Activated T-cell treated with anti-CD3 and anti-CD28 coated beads, Interleukin-2, amount 50 U/mL, for 72 hours (primary cell): ENCODE measurements at regions not wholly inside any gene's neighbourhood (a gene's known extent, or its start where the extent isn't known, plus 50 kb on each side); places are given as distances from the start of the nearest gene placed in this dataset.

Source experiments
- ATAC-seq, 2 donors: fragments of 150-1000 bp; cut with Tn5 transposase; replicated peaks in 1 of 2; 2 replicates each; pipeline ENCODE4 v1.10.0; 2021; ENCODE audit warnings: moderate library complexity in 2 of 2, mild to moderate bottlenecking in 1 of 2
- DNase-seq, 2 donors: peaks; one replicate each; pipeline ENCODE4 v3.0.0; 2021 to 2022; ENCODE audit warnings: mixed read lengths in 1 of 2
- H3K27ac Mint-ChIP-seq: one replicate; pipeline ENCODE4 v1.8.0; 2022; ENCODE audit warnings: mild to moderate bottlenecking, moderate library complexity, mixed read lengths
- H3K27me3 Mint-ChIP-seq: one replicate; pipeline ENCODE4 v1.8.0; 2022; ENCODE audit warnings: low read depth, mixed read lengths
- H3K36me3 Mint-ChIP-seq, 2 donors: one replicate each; pipeline ENCODE4 v1.8.0; 2022; ENCODE audit warnings: mixed read lengths in 2 of 2, mild to moderate bottlenecking in 1 of 2; ENCODE audit not compliant: insufficient read depth in 2 of 2
- H3K4me1 Mint-ChIP-seq: one replicate; pipeline ENCODE4 v1.8.0; 2022; ENCODE audit warnings: low read depth, mixed read lengths
- H3K4me3 Mint-ChIP-seq, 2 donors: one replicate each; pipeline ENCODE4 v1.8.0; 2022; ENCODE audit warnings: mild to moderate bottlenecking in 2 of 2, mixed read lengths in 2 of 2, moderate library complexity in 2 of 2
- H3K9me3 Mint-ChIP-seq, 2 donors: one replicate each; pipeline ENCODE4 v1.8.0; 2022; ENCODE audit warnings: mixed read lengths in 2 of 2

DNA sequence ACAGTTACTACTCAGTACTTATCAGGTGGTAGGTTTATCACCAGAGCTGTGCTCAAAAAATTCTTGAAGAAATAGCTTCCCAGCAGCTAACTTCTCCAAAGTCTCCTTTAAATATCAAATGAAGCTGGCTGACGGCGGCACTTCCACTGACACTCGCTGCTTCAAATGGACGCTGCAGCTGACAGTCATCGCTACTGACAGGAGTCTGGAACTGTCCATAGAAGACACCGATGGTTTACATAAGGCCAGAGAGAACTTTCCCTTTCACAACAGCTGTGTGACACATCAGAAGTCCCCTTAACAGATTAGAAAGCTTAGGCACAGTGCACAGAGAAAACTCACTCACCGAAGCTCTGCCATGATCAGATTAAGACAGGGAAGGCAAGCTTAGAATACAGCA is 270.2 kb downstream of the SHOX2 start:
- H3K4me1 Mint-ChIP-seq, result no peaks in the 10 kb centered on the region
- H3K27ac Mint-ChIP-seq, result no peak overlapping the region

DNA sequence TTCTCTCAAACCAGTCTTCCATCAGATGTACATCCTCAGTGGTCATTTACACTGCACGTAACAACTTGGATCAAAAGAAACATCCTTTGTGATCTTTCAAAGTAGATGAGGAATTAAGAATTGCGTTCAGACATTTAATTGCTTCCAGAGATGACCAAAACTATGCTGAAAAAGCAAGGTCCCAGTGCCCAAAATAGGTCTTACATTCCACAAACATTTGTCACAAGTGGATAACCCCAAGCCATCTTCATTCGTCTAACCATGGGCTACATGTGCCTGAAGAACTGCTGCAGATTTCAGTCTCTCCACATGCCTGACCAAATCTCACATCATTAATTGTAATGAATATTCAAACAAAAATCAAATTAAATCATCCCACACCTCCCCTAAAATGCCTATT is 273.6 kb downstream of the SHOX2 start:
- Mint-ChIP-seq H3K4me3 (no peak overlapping the region), H3K4me1 (no peaks in the 10 kb centered on the region), H3K36me3 (peaks cover 0 to 1% of the 10 kb centered on the region in 2 donors), H3K27me3 (no peaks in the 10 kb centered on the region), H3K9me3 (peaks cover 3 to 8% of the 10 kb centered on the region in 2 donors), H3K27ac (no peak overlapping the region)
- no peak for DNase-seq
- no peak for ATAC-seq

More for the DNA sequence above, 270.2 kb downstream of the SHOX2 start:
- Mint-ChIP-seq H3K4me3 (no peak overlapping the region), H3K9me3 (no peaks in the 10 kb centered on the region), H3K36me3 (no peaks in the 10 kb centered on the region), H3K27me3 (no peaks in the 10 kb centered on the region)
- DNase-seq (no peak), ATAC-seq (no peak)

DNA sequence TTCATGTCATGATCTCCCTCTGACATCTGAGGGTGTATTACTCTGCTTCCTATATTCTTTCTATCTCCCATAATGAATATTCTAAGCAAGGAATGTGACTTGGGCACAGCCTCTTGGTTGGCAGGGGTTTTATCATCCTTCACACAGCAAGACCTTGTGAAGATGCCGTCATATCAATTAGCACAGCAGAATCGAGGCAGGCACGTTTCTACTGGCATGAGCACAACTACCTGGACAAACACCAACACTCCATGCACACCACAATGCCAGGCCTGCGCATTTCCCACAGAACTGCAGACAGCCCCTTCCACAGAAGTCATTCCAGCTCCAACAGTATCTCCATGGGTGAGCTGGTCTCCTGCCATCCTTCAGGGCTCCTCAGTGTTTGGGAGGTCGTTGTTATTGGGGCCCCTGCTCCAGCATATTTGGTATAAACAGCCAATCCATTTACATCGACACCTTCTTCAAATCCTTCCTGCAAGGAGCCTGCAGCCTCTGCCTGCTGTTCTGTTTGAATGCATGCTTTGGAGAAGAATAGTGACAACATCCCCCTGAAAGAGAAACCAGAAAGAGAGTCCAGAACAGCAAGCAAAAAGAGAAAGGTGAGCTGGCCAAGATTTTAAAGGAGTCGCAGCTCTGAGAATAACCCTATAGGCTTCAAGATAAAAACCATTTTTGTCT is 275.5 kb downstream of the SHOX2 start:
- DNase-seq (no peak), ATAC-seq (no peak)
- H3K27ac Mint-ChIP-seq, result no peak overlapping the region
- peaks cover 5 to 11% of the 10 kb centered on the region in 2 donors for H3K9me3 Mint-ChIP-seq
- H3K4me3 Mint-ChIP-seq, result no peak overlapping the region
- H3K4me1 Mint-ChIP-seq, result no peaks in the 10 kb centered on the region
- no peaks in the 10 kb centered on the region for H3K27me3 Mint-ChIP-seq
- H3K36me3 Mint-ChIP-seq, result peaks cover 0 to 1% of the 10 kb centered on the region in 2 donors

DNA sequence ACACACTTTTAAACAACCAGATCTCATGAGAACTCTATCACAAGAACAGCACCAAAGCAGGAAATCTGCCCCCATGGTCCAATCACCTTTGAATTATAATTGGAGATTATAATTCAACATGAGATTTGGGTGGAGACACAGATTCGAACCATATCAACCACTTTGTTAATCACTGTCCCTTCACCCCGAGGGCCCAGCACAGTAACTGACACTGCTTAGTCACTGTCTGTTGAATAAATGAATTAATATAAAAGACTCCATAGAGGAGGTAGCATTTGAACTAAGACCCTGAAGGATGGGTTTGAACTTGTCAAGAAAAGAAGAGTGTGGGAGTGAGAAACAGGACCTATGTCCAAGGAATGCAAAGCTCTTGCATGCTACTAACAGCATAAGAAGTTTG is 276.4 kb downstream of the SHOX2 start:
- Mint-ChIP-seq H3K27ac (no peak overlapping the region), H3K4me1 (no peaks in the 10 kb centered on the region), H3K36me3 (peaks cover 0 to 1% of the 10 kb centered on the region in 2 donors), H3K9me3 (peaks cover 5 to 11% of the 10 kb centered on the region in 2 donors), H3K4me3 (no peak overlapping the region), H3K27me3 (no peaks in the 10 kb centered on the region)
- DNase-seq, result no peak
- no peak for ATAC-seq

DNA sequence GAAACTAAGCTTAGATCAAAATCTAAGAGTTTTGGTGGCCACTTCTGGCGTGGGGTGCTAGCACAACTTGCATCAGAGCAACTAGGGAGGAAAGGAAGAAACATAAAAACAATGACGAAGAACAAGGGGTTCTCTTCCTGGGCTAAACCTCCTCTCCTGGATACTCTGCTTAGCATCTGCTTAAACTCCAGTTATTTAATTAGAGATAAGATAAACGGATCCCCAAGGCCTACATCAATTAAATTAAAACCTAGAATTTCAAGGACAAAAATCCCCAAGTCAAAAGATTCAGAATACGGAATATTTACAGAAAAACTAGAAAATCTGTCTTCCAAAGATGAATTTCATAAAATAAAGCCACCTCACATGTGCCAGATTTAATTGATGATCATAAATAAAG is 281.9 kb downstream of the SHOX2 start:
- no peak for DNase-seq
- H3K27me3 Mint-ChIP-seq, result peaks cover 5% of the 10 kb centered on the region
- H3K4me3 Mint-ChIP-seq, result no peak overlapping the region
- peaks cover 7 to 8% of the 10 kb centered on the region in 2 donors for H3K9me3 Mint-ChIP-seq
- ATAC-seq, result no peak
- H3K36me3 Mint-ChIP-seq, result peaks cover 0 to 1% of the 10 kb centered on the region in 2 donors
- no peaks in the 10 kb centered on the region for H3K4me1 Mint-ChIP-seq
- H3K27ac Mint-ChIP-seq, result no peak overlapping the region

DNA sequence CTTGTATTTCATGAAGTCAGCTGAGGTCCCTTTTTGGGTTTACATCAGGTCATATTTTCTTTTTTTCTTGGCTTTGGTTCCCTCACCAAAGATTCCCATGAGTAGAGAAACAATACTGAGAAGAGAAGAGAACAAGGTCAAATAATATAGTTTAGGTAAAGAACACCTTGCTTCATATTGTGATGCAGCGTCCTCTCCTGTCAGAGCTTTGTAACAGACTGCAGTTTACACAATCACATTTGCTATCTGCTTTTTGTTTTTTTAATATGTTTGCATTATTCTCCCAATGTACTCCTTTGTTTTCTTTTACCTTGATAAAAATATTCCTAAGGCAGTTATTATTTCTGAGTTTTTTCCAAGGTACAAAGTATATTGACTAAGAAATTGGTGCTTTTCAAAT is 283.2 kb downstream of the SHOX2 start:
- no peaks in the 10 kb centered on the region for H3K4me1 Mint-ChIP-seq
- ATAC-seq, result no peak
- H3K9me3 Mint-ChIP-seq, result peaks cover 2 to 6% of the 10 kb centered on the region in 2 donors
- no peaks in the 10 kb centered on the region for H3K36me3 Mint-ChIP-seq
- H3K27ac Mint-ChIP-seq, result no peak overlapping the region
- no peak for DNase-seq
- H3K27me3 Mint-ChIP-seq, result peaks cover 5% of the 10 kb centered on the region
- no peak overlapping the region for H3K4me3 Mint-ChIP-seq

DNA sequence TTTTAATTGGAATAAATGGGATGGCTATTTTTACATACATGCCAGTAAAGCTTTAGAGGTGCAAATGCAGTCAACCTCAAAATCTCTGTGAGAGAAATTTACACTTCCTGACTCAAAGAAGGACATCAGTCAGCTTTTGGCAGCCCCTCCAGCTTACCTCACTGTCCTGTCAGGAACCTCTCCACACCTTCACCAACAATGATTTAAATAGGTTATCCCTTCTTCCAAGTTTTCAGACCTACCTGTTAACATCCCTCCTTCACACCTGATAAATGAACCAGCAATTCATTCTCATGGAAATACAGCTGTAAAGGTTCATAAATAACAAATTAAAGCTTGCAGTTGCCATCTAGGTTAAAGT is 286.1 kb downstream of the SHOX2 start:
- DNase-seq (no peak), ATAC-seq (no peak)
- peaks cover 5% of the 10 kb centered on the region for H3K27me3 Mint-ChIP-seq
- H3K36me3 Mint-ChIP-seq, result no peaks in the 10 kb centered on the region
- H3K27ac Mint-ChIP-seq, result no peak overlapping the region
- H3K4me1 Mint-ChIP-seq, result no peaks in the 10 kb centered on the region
- H3K4me3 Mint-ChIP-seq, result no peak overlapping the region
- peaks cover 0 to 5% of the 10 kb centered on the region in 2 donors for H3K9me3 Mint-ChIP-seq

DNA sequence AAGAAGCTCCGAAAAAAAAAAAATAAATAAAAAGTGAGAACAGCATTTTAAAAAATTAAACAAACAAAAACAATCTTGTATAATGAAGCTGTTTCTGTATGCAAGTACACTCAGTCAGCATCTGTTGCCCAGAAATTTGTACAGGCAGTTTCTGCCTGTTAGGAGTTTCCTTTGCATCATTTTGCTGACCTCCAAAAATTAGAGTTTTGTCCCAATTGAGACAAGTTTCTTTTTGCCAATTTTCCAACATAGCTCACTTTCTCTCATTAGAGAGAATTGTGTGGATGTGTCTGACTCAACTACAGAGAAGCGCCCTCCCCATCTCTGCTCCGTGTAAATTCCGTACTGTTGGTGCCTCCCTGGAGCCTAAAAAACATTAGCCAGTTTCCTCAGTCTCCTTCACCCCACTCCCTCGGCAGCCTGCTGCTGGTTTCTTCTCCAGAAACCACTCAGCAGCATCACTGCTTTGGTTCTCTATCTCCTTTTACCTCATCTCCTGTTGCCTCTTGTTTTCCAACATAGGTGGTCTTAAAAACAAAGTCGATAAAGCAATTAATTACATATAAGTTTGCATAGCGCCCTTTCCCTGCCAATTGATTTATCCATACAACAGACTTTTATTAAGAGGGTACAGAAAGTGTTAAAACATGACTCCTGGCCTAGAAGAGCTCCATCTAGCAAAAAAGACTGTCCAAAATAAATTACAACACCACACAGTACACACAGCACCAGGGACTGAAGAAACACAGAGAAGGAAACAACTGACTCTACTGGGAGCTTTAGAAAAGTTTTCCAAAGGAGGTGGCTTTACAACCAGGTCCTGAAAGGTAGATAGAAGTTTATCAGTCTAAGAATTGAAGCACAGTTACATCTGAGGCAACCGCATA is 286.7 kb downstream of the SHOX2 start:
- no peak overlapping the region for H3K4me3 Mint-ChIP-seq
- DNase-seq (no peak), ATAC-seq (no peak)
- no peak overlapping the region for H3K27ac Mint-ChIP-seq
- H3K4me1 Mint-ChIP-seq, result no peaks in the 10 kb centered on the region
- peaks cover 5% of the 10 kb centered on the region for H3K27me3 Mint-ChIP-seq
- H3K9me3 Mint-ChIP-seq, result peaks cover 0 to 5% of the 10 kb centered on the region in 2 donors
- H3K36me3 Mint-ChIP-seq, result no peaks in the 10 kb centered on the region

DNA sequence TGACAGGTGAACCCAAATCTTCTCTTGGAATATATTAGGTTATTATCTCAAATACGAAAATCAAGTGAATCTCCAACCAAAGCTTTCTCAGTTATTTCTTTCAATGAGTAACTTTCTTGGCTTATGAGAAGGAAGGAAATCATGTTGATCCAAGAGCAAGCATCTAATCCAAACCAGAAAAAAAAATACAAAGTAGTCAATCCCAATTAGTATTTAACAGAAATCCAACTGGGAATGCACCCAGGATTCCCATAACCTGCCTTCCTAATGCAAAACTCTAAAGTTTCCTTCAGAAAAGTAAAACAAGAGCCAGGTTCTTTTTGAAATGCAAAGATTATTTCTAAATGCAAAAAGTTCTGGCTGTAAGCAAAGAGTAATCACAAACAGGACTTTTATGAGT is 289.3 kb downstream of the SHOX2 start:
- Mint-ChIP-seq H3K27ac (no peak overlapping the region), H3K36me3 (no peaks in the 10 kb centered on the region), H3K4me3 (no peak overlapping the region), H3K27me3 (peaks cover 5% of the 10 kb centered on the region), H3K4me1 (no peaks in the 10 kb centered on the region), H3K9me3 (peaks cover 0 to 5% of the 10 kb centered on the region in 2 donors)
- DNase-seq (no peak), ATAC-seq (no peak)

DNA sequence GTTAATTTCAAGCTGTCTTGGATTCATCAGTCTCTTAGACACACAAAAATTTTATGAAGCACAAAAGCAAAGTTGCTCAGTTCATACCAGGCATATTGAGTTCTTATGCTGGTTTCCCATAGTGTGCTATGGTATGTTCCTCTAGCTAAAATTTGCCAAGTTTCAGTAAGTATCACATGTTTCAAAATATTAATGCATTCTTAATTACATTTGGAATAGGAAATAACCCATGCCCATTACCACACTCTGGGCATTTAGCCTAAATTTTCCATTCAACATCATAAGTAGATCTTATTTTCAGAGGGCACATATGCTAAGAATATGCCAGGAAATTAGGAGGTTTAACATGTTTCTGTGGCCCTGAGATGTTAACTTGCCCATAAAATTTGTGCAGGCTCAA is 289.9 kb downstream of the SHOX2 start:
- Mint-ChIP-seq H3K27ac (no peak overlapping the region), H3K4me3 (no peak overlapping the region), H3K36me3 (no peaks in the 10 kb centered on the region), H3K4me1 (no peaks in the 10 kb centered on the region), H3K9me3 (peaks cover 0 to 5% of the 10 kb centered on the region in 2 donors), H3K27me3 (peaks cover 5% of the 10 kb centered on the region)
- DNase-seq, result no peak
- no peak for ATAC-seq

DNA sequence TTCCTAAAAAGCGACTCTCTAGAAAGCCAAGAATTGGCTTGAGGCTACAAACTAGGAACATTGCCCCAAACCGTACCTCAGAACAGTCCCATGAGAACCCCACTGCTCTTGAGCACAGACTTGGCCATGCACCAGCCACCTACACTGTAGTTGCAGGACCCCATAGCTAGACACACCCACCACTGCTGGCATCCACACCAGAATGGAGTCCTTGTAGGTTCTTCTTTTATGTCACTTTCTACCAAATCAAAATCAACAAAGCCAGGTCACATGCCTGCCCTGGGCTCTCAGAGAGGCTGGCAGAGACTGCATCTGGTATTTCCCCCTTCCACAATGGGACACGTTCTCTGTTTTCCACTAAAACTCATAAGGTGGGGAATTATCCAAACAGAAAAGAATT is 290.5 kb downstream of the SHOX2 start:
- Mint-ChIP-seq H3K4me3 (no peak overlapping the region), H3K36me3 (no peaks in the 10 kb centered on the region), H3K27me3 (peaks cover 3% of the 10 kb centered on the region), H3K4me1 (no peaks in the 10 kb centered on the region), H3K9me3 (peaks cover 0 to 4% of the 10 kb centered on the region in 2 donors), H3K27ac (no peak overlapping the region)
- ATAC-seq (no peak), DNase-seq (no peak)

DNA sequence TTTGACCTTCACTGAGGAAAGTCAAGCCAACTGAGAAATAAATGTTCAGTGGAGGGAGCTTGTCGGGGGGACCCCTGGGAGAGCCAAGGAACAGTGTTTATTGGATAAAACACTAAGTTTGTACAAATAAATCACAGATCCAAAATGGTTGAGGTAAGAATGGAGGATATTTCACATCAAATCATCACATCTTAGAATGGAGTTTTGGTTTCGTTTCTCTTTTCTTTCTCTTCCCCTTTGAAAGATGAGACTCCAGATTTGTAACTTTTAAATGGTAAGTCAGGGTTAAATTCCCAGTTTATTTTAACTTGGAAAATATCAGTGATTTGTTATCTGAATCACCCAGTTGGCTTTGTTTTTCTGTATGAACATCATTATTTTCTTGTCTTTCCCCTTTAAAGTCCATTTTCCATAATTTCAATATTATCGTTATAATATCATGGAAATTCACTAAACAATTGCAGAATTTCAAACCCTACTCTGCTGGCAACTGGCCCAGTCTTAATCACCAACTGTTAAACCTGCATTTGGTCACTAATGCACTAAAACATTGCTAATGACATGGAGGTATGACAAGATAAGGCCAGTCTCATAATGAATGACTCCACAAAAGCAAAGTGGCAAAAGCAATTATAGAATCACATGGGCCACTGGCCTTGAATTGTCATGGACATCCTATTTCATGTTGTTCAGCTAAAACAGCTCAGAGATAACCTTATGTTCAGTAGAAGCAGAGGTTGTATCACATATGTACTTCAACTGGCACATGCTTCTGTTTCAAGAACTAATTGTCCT is 295.1 kb downstream of the SHOX2 start:
- ATAC-seq (no peak), DNase-seq (no peak)
- Mint-ChIP-seq H3K27me3 (no peaks in the 10 kb centered on the region), H3K36me3 (no peaks in the 10 kb centered on the region), H3K4me3 (no peak overlapping the region), H3K27ac (no peak overlapping the region), H3K9me3 (no peaks in the 10 kb centered on the region), H3K4me1 (no peaks in the 10 kb centered on the region)

DNA sequence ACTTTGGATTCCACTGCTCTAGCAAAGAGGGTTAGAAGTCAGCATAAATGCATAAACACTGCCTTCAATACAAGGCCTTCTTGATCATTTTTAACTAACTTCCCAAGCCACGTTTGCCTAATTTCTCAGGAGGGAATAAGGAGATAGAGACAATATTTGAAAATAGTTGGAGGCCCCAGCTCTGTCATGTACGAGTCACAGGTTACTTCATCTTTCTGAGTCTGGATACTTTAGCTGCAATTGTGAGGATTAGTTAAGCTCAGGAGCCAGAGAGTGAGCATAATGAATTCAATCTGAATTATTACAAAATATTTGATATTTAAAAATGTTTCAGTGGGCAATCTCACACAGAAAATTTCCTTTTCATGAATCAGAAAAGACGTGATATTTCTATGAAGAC is 298.9 kb downstream of the SHOX2 start:
- Mint-ChIP-seq H3K4me3 (no peak overlapping the region), H3K36me3 (peaks cover 0 to 2% of the 10 kb centered on the region in 2 donors), H3K4me1 (no peaks in the 10 kb centered on the region), H3K27ac (no peak overlapping the region), H3K27me3 (no peaks in the 10 kb centered on the region), H3K9me3 (peaks cover 0 to 6% of the 10 kb centered on the region in 2 donors)
- ATAC-seq (no peak), DNase-seq (no peak)
